GM19372 (cell line): ENCODE measurements at regions not wholly inside any gene's neighbourhood (a gene's known extent, or its start where the extent isn't known, plus 50 kb on each side); places are given as distances from the start of the nearest gene placed in this dataset.

Source experiments
- ATAC-seq: cut with Tn5 transposase; IDR thresholded peaks from one replicate; pipeline ENCODE4 v1.9.1; 2021; ENCODE audit warnings: mild to moderate bottlenecking, low read depth, moderate library complexity; ENCODE audit not compliant: unreplicated experiment

- ATAC-seq: no peak
Observed at GRCh38 chr10:64265961-64266360, 744.8 kb downstream of the REEP3 start.

GRCh38 chr10:64271508-64271907 is 750.3 kb downstream of the REEP3 start:
- no peak for ATAC-seq

DNA sequence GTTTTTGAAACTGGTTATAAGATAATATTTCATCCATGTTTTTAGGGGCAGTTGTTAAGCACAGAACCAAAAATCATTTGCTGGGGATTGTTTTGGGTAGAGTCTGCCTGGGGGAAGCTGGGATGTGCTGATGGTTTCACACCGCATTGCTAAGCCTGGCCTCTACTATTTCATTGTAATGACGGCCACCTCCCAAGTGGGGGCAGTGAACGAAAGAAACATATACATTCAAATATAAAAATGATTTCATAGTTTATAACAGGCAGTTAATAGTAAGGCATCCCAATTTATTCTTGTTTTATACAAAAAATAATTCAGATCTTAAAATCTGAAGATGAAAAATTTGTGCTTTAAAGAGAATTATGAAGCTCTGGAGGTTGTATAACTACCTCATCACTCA is 750.8 kb downstream of the REEP3 start:
- no peak for ATAC-seq

- no peak for ATAC-seq
Observed at GRCh38 chr10:64275001-64275400, 753.8 kb downstream of the REEP3 start.

- no peak for ATAC-seq
Observed at GRCh38 chr10:64275774-64276173, 754.6 kb downstream of the REEP3 start.

DNA sequence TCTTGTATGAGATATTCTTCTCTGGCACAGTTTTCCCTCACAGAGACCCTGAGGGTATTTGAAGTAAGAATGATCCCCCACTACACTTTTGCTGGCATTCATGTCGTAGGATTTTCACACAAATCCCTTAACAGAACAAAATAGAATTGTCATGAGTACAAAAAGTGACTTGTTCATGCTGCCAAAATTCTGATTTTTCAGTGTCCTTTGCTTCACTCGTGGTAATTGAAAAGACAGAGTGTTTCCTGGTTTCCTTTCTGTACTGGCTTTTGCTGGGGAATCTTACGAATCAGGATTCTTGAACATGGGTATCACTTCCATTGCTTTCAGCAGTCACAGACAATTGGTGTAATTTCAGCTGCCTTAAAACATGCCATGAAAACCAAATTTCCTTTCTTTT is 756.3 kb downstream of the REEP3 start:
- ATAC-seq: no peak

GRCh38 chr10:64283621-64284020 is 762.4 kb downstream of the REEP3 start:
- no peak for ATAC-seq

DNA sequence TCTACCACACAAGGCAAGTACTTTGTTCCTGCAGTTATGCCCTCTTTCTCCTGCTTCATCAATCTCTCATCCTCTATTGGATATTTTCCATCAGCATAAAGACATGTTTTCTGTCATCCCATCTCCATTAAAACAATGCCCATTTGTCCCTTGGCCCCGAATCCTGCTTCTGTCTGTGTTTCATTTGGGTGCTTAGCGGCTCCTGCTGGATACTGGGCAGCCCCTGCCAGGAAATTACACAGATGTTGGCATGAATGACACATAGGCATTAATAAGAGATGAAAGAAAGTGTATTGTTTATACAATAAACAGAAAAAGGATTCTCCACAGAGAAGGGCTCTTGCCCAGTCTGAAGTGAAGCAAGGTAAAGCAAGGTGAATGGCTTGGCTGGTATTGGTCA is 765.3 kb downstream of the REEP3 start:
- no peak for ATAC-seq

GRCh38 chr10:64288404-64288803 is 767.2 kb downstream of the REEP3 start:
- no peak for ATAC-seq

DNA sequence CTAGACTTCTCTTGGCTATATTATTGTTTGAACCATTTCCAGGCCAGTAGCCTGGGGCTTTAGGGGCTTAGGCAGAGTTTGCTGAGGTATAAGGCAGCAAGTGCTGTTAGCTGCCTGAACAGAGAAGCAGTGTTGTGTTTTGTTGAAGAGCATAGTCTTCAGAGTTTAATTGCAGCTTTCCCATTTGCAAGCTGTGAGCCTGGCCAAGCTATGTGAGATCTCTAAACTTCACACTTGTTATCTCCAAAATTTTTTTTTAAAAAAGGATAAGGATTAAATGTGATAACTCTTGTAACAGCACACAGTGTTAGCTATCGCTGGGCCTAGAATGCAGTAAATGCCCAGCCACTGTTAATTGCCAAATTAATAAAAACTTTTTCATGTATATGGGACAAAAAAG is 782.4 kb downstream of the REEP3 start:
- no peak for ATAC-seq

DNA sequence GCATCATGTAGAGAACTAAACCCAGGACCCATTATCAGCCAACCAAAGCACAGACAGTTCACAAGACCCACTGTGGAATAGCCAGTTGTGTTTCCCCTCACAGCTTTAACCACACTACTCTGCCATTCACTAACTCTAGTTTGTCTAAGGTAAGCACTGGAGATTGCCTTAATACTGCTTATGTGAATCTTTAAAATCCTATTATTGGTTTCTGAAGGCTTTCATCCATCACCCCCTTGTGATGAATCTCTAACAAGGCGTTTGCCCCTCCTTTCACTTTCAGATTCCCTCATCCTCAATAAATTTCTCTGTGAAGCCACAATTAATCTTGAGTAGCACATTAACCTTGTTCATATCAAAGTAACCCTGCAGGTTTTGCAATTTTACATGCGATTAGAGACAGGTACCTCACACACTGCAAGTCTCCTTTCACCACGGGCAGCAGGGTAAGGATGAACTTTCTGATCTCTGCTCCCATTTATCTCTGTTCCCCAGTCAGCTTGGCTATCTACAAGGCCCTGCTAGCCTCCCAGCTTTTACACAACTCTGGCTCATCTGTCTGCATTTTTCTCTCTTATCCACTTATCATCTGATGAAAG is 785.6 kb downstream of the REEP3 start:
- no peak for ATAC-seq

DNA sequence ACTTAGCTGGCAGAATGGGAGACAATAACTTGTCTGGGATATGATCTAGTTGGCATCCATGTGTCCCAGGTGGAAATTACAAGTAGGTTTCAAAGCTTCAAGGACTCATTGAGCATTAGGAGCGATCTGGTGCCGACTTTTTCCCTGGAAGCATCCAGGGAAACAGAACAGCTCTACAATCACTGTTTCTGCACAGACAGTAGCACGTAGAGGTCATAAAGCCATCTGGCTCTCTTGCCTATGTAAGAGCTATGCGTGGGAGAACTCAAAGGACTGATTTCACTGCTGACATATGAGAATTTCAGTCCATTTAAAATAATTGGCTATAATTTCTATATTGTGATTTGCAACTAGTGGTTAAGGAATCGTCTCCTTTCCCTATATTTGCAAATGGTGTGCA is 791.7 kb downstream of the REEP3 start:
- ATAC-seq: no peak

DNA sequence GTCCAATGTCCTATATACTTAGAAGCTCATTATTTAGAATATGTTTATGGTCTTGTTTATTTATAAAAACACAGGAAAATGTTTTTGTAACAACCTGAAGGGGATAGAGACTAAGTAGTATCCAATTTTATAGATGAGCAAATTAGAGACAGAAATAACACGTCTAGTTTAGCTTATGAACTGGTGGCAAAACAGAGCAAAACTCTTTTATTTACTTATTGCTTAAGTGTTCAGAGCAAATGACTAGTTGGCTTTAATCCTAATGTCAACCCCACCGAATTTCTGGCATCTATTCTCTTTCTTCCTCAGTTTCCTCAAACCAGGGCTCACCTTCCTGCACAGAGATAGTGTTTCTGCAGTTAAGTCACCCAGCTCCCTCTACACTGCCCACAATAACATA is 792.8 kb downstream of the REEP3 start:
- no peak for ATAC-seq

DNA sequence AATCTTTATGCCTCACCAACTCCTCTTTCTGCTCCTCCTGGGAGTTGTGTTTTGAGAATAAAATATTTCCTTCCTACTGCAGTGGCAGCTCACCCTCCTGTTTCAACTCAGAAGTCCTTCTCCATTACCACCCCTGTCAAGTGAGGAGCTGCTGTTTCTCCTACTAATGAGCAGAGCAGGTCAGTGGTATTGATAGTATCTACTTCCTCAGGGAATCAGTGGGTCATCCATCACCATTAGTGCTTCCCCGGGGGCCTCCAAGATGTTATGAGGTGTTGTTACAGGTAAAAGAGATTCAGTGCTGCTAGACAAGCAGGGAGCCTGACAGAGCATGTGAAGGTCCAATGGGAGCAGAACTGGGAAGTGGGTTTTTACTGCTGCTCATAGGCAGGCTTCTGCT is 795.2 kb downstream of the REEP3 start:
- ATAC-seq: no peak

DNA sequence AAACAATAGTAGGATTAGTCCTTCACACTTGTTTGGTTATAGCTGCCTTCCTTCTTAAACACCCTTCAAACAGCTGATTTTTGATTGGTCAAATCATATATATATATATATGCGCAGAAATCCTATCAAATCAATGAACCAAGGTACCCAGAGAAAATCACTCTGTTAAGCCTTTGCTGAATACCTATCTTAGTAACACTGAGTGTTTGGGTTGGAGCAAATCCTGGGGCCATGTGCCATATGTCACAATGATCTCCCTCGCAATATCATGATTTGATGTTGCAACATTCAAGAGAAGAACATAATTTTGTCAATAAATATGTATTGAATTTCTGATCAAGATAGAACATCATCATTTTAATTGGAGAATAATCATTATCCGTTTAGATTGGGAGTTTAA is 795.6 kb downstream of the REEP3 start:
- no peak for ATAC-seq

- ATAC-seq: no peak
Observed at GRCh38 chr10:64320448-64320847, 799.2 kb downstream of the REEP3 start.

- ATAC-seq: no peak
Observed at GRCh38 chr10:64329510-64329909, 808.3 kb downstream of the REEP3 start.

- ATAC-seq: no peak
Observed at GRCh38 chr10:64332551-64332950, 811.4 kb downstream of the REEP3 start.

DNA sequence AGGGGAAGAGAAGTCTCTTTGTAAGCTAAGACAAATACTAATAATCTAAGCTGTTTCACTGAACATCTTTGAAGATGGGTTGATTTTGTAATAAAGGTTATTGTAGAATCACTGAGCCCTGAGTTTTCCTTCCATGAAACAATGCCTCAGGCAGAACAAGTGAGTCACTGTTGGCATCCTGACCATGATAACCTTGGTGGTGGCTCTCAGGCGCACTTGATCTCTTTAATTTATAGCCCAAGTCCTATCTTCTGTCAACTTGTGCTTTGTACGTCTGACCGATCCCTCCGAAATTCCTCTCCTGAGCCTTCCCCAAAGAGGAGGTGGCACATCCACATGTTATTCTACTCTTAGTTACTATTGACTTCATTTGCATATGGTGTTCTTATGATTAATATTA is 812.9 kb downstream of the REEP3 start:
- ATAC-seq: no peak

GRCh38 chr10:64344211-64344610 is 823.0 kb downstream of the REEP3 start:
- ATAC-seq: no peak

DNA sequence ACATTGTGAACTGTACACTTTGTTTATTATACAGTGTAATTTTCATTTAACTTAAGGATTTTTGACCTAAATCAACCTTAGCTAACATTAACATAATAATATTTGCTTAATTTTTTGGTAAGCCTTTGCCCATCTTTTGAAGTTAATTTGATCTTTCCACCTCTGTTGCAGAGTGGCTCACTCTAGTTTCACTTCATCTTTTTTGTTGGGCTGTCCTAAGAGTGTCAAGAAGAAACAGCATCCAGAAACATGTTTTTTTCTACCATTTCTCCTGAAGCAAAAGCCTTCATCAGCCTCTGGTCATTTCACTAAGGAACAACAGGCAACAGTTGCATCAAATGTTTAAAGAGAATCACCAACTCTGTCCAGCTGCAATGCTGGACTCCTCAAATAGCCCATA is 824.7 kb downstream of the REEP3 start:
- ATAC-seq: no peak

GRCh38 chr10:64346389-64346788 is 825.2 kb downstream of the REEP3 start:
- ATAC-seq: no peak

DNA sequence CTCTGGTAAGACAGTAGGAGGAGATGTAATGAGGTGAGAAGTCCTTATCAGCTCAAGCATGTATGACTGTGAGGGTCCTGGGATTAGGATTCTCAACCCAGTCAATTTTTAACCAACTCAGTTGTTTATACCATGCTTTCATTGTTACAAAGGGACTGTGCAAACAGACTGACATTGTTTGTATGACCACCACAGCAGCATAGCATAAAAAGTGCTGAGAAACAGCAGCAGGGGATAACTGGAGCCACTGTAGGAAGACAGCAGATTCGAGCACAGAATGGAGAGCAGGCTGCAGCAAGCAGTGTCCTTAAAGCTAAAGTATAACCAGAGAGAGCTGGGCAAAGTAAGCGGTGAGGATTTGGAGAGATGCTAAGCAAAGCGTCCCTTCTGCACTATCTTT is 829.5 kb downstream of the REEP3 start:
- ATAC-seq: no peak
